AG09309 (cell line): ENCODE measurements at regions not wholly inside any gene's neighbourhood (a gene's known extent, or its start where the extent isn't known, plus 50 kb on each side); places are given as distances from the start of the nearest gene placed in this dataset.
"Not testable (repeated sequence)": the region's sequence is repeated elsewhere in the genome, so short reads cannot be mapped to it uniquely, and the experiment has no call there.

Source experiments
- DNase-seq: peaks from one replicate; pipeline ENCODE4 v3.0.0-alpha.2; 2010; ENCODE audit warnings: low read depth
- H3K4me3 ChIP-seq: 2 replicates; pipeline ENCODE4 v1.5.1; 2011; ENCODE audit warnings: mild to moderate bottlenecking, low read depth, low read length, moderate library complexity; ENCODE audit not compliant: control insufficient read depth
- TF ChIP-seq, protein P1 (sequence below): IDR thresholded peaks from 2 replicates; pipeline ENCODE4 v1.5.1; 2011; ENCODE audit warnings: mild to moderate bottlenecking, low read depth, low read length, inconsistent platforms; ENCODE audit not compliant: insufficient read depth, control insufficient read depth; ENCODE audit errors: missing control alignments

DNA sequence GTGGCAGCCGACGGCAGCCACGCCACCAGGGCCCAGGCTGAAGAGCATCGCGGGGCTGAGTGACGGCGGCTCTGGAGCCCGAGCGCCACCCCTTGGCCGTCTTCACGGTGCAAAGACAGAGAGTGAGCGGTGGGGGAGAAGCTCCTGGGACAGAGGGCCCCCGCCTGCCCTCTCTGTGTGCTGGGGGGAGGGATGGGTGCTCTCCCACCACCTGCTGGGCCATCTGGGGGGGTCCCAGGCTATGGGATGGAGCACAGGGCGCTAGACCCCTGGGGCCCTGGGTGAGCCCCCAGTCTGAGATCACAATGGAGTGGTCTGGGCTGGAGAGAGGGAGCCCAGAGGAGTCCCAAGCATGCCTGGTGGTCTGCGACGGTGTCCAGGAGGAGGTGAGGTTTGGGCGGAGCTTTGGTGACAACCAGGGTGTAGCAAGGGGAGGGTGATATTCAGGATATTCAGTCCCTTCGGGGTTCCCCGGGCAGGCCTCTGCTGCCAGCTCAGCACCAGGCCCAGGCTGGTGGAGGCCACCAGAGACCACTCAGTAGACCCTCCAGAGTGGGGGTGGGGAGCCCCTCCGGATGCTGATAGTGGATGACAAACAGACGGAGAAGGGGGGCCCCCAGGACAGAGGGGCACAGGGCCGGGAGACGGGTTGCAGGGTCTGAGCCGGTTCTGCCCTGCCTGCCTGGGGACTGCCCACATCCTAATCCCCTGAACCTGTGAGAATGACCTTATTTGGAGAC lies 78.1 kb upstream of the PRR5 start:
- H3K4me3 ChIP-seq, result no peak overlapping the region
- no peak for DNase-seq
- TF ChIP-seq, protein P1, sequence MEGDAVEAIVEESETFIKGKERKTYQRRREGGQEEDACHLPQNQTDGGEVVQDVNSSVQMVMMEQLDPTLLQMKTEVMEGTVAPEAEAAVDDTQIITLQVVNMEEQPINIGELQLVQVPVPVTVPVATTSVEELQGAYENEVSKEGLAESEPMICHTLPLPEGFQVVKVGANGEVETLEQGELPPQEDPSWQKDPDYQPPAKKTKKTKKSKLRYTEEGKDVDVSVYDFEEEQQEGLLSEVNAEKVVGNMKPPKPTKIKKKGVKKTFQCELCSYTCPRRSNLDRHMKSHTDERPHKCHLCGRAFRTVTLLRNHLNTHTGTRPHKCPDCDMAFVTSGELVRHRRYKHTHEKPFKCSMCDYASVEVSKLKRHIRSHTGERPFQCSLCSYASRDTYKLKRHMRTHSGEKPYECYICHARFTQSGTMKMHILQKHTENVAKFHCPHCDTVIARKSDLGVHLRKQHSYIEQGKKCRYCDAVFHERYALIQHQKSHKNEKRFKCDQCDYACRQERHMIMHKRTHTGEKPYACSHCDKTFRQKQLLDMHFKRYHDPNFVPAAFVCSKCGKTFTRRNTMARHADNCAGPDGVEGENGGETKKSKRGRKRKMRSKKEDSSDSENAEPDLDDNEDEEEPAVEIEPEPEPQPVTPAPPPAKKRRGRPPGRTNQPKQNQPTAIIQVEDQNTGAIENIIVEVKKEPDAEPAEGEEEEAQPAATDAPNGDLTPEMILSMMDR, result no peak

DNA sequence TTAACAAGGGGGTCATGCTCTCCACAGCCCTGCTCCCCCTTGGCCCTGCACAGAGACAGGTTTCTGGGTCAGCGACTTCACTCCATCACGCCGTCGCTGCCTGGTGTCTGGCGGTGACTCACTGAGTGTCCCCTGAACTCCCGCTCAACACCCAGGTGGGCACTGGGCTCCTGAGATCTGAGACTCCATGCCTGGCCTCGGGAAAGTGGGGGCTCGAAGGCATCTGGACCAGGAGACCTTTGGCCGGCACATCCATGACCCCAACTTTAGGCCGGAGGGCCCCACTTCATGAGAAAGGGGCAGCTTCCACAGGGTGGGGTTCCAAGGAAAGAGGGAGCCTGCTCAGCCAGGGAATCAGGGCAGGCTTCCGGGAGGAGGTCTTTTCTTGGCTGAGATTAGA lies 79.3 kb upstream of the PRR5 start:
- DNase-seq, result no peak
- TF ChIP-seq, protein P1, result no peak
- no peak overlapping the region for H3K4me3 ChIP-seq

DNA sequence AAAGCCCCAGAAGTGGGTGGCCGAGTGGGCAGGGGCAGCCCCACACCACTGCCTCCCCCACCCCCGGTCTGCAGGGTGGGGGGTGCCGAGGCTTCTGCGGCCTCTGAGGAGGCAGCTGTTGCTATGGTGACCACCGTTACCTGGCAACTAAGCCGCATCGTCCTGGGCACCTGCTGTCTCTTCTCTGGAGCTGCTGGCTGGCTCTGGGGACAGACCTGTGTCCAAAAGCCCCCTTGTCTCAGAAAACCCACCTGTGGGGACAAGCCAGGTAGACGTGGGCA lies 79.9 kb upstream of the PRR5 start:
- H3K4me3 ChIP-seq, result no peak overlapping the region
- no peak for DNase-seq
- TF ChIP-seq, protein P1, result no peak

DNA sequence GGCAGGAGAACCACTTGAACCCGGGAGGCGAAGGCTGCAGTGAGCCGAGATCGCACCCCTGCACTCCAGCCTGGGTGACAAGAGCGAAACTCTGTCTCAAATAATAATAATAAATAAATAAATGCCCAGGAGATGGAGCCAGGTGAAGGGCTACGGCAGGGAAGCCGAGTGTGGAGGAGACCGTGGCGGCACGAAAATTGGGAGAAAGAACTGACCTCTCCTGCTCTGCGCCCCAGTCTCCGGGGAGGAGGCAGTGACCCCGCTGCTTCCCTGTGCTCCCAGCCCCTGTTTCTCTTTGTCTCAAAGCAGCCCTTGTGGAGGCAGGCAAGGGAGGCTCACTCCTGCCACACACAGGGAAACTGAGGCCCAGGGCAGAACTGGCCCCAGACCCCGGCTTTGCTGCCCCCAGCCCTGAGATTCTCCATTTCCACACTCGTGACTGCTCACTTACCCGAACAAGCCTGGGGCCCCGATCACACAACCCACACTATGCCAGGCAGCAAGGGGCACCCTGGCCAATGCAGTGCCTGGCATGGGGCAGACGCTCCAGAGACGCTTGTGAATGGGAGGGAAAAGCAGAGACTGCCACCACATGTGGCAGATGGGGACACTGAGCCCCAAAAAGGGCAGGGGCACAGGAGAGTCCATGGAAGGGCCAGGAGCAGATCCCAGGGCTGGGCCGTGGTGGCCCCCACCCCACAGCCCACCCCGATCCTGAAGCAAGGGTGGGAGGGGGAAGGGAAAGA lies 80.4 kb upstream of the PRR5 start:
- no peak for DNase-seq
- no peak overlapping the region for H3K4me3 ChIP-seq
- TF ChIP-seq, protein P1, result no peak

DNA sequence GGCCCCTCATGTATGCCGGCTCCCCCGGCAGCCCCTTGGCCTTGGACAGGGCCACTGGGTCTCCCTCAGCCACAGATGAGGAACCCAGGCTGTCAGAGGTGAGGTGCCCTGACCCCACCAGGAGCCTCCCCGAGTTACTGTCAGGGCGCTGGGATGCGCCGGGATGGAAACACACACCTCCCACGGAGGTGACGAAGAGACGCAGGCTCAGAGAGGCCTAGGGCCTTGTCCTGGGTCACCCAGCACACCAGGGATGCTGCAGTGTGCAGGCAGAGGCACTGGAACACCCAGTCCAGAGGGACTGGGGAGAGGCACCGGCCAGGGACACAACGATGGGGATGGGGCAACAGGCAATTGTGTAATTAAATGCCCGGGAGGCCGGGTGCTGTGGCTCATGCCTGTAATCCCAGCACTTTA lies 81.2 kb upstream of the PRR5 start:
- DNase-seq, result no peak
- no peak overlapping the region for H3K4me3 ChIP-seq
- TF ChIP-seq, protein P1, result no peak

DNA sequence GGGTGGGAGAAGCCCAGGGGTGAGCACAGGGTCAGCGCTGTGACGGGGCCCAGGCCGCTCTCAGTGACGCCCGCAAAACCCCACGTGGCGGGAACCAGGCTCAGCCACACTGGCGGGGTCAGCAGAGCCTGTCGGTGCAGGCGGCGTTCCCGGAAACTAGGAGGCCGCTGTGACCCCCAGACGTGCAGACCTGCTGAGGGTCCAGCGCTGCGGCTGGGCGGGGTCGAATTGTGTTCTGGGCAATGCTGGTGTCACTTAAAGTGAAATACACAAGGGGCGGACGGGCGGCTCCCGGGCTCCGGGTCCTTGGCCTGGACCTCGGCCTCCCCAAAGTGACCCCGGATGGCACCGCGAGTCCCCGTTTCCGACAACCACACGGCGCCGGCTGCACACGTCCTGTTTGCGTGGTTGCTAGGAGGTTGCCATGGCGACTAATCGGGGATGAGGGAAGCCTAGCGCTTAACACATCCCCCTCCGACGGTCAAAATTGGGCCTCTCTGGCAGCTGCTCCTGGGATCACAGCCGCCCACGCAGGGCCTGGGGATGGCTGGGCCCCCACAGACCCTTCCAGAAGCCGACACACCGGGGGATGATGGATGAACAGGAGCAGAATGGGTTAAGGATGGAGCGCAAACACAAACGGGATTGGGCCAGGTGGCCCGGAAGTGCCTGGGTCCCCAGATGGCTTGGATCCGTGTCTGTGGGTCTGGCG lies 81.7 kb upstream of the PRR5 start:
- no peak overlapping the region for H3K4me3 ChIP-seq
- TF ChIP-seq, protein P1, result no peak
- DNase-seq, result no peak

DNA sequence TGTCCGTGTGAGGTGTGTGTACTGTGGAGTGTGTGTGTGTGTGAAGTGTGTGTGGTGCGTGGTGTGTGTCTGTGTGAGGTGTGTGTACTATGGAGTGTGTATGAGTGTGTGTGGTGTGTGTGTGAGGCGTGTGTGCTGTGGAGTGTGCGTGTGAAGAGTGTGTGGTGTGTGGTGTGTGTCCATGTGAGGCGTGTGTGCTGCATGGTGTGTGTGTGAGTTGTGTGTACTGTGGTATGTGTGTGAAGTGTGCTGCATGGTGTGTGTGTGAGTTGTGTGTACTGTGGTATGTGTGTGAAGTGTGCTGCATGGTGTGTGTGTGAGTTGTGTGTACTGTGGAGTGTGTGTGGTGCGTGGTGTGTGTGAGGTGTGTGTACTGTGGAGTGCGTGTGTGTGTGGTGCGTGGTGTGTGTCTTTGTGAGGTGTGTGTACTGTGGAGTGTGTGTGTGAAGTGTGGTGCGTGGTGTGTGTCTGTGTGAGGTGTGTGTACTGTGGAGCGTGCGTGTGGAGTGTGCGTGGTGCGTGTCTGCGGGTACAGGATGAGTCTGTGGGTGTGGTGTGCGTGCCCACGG lies 82.4 kb upstream of the PRR5 start:
- not testable (repeated sequence) for DNase-seq, H3K4me3 ChIP-seq

DNA sequence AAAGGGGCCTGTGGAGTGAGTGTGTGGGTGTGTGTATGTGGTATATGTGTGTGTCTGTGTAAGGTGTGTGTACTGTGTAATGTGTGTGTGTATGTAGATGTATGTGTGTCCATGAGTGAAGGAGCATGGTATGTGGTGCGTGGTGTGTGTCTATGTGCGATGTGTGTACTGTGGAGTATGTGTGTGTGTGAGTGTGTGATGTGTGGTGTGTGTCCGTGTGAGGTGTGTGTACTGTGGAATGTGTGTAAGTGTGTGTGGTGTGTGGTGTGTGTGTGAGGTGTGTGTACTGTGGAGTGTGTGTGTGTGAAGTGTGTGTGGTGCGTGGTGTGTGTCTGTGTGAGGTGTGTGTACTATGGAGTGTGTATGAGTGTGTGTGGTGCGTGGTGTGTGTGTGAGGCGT lies 83.1 kb upstream of the PRR5 start:
- H3K4me3 ChIP-seq, DNase-seq: not testable (repeated sequence)
